HK-2 (cell line): ENCODE measurements at regions not wholly inside any gene's neighbourhood (a gene's known extent, or its start where the extent isn't known, plus 50 kb on each side); places are given as distances from the start of the nearest gene placed in this dataset.
"Not testable (repeated sequence)": the region's sequence is repeated elsewhere in the genome, so short reads cannot be mapped to it uniquely, and the experiment has no call there.

Experiments
- DNase-seq: peaks from one replicate; pipeline ENCODE4 v3.0.0-alpha.2; 2018; ENCODE audit not compliant: unreplicated experiment

GRCh38 chr6:88456221-88456859 is 290.2 kb upstream of the CNR1 start:
- no peak for DNase-seq

- DNase-seq = no peak
Observed at GRCh38 chr6:88455317-88455716, 289.2 kb upstream of the CNR1 start.

- DNase-seq = no peak
Observed at GRCh38 chr6:88454658-88455057, 288.5 kb upstream of the CNR1 start.

- no peak for DNase-seq
Observed at GRCh38 chr6:88449770-88450169, 283.6 kb upstream of the CNR1 start.

GRCh38 chr6:88445188-88445965 is 279.2 kb upstream of the CNR1 start:
- DNase-seq = no peak

- DNase-seq = no peak
Observed at GRCh38 chr6:88443554-88443953, 277.4 kb upstream of the CNR1 start.

GRCh38 chr6:88442737-88443136 is 276.6 kb upstream of the CNR1 start:
- DNase-seq = no peak

GRCh38 chr6:88441346-88441745 is 275.2 kb upstream of the CNR1 start:
- DNase-seq = no peak

GRCh38 chr6:88428068-88428467 is 261.9 kb upstream of the CNR1 start:
- no peak for DNase-seq

- no peak for DNase-seq
Observed at GRCh38 chr6:88426005-88426404, 259.9 kb upstream of the CNR1 start.

GRCh38 chr6:88422831-88423230 is 256.7 kb upstream of the CNR1 start:
- DNase-seq = no peak

- not testable (repeated sequence) for DNase-seq
Observed at GRCh38 chr6:88420967-88421488, 254.9 kb upstream of the CNR1 start.

GRCh38 chr6:88418921-88419810 is 253.0 kb upstream of the CNR1 start:
- not testable (repeated sequence) for DNase-seq

GRCh38 chr6:88417361-88417760 is 251.2 kb upstream of the CNR1 start:
- not testable (repeated sequence) for DNase-seq

- no peak for DNase-seq
Observed at GRCh38 chr6:88413459-88413858, 247.3 kb upstream of the CNR1 start.

GRCh38 chr6:88408355-88408754 is 242.2 kb upstream of the CNR1 start:
- not testable (repeated sequence) for DNase-seq

GRCh38 chr6:88406674-88407073 is 240.5 kb upstream of the CNR1 start:
- not testable (repeated sequence) for DNase-seq

- no peak for DNase-seq
Observed at GRCh38 chr6:88403486-88403885, 237.3 kb upstream of the CNR1 start.

GRCh38 chr6:88402909-88403308 is 236.8 kb upstream of the CNR1 start:
- no peak for DNase-seq

GRCh38 chr6:88390998-88391397 is 224.9 kb upstream of the CNR1 start:
- DNase-seq = not testable (repeated sequence)

- no peak for DNase-seq
Observed at GRCh38 chr6:88388589-88388988, 222.4 kb upstream of the CNR1 start.

GRCh38 chr6:88386167-88386566 is 220.0 kb upstream of the CNR1 start:
- no peak for DNase-seq
